Femur (tissue), 1 donor: ENCODE measurements at regions not wholly inside any gene's neighbourhood (a gene's known extent, or its start where the extent isn't known, plus 50 kb on each side); places are given as distances from the start of the nearest gene placed in this dataset.

Experiments
- DNase-seq: peaks from one replicate; pipeline ENCODE4 v3.0.0-alpha.2; 2017

- DNase-seq: no peak
Measured at GRCh38 chr3:13714251-13714916, 165.5 kb downstream of the FBLN2 start.

DNA sequence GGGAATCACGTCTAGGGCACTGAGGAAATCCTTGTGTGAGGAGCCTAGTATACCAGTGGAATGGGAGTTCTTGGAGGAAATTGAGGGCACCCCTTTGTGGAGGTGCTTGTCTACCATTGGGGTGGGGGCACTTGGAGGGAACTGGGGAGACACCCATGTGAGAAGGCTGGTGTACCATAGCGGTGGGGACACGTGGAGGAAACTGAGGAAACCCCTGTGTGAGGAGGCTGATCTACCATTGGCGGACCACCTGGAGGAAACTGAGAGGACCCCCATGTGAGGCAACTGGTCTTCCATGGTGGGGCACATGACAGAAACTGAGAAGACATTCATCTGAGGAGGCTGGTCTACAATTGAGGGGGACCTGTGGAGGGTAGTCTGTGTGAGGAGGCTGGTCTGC lies 164.5 kb downstream of the FBLN2 start:
- DNase-seq: no peak

DNA sequence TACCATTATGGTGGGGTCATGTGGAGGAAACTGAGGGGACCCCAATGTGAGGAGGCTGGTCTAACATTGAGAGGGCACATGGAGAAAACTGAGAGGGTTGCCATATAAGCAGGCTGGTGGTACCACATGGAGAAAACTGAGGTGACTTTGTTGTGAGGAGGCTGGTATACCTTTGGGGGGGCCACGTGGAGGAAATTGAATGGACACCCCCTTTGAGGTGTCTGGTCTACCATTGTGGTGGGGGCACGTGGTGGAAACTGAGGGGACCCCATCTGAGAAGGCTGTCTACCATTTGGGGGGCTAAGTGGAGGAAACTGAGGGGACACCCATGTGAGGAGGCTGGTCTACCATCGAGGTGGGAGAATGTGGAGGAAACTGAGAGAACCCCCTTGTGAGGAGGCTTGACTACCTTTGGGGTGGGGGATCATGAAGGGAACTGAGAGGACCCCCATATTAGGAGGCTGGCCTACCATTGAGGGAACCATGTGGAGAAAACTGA lies 163.8 kb downstream of the FBLN2 start:
- no peak for DNase-seq

GRCh38 chr3:13711911-13712650 lies 163.2 kb downstream of the FBLN2 start:
- DNase-seq: no peak

DNA sequence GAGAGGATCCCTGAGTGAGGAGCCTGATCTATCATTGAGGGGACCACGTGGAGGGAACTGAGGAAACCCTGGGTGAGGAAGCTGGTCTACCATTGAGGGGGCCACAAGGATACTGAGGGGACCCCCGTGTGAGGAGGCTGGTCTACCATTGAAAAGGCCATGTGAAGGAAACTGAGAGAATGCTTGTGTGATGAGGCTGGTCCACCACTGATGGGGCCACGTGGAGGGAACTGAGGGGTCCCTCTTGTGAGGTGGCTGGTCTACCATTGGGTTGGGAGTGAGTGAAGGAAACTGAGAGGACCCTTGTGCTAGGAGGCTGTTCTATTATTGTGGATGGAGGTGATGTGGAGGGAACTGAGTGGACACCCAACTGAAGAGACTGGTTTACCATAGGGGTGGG lies 161.3 kb downstream of the FBLN2 start:
- DNase-seq: no peak

DNA sequence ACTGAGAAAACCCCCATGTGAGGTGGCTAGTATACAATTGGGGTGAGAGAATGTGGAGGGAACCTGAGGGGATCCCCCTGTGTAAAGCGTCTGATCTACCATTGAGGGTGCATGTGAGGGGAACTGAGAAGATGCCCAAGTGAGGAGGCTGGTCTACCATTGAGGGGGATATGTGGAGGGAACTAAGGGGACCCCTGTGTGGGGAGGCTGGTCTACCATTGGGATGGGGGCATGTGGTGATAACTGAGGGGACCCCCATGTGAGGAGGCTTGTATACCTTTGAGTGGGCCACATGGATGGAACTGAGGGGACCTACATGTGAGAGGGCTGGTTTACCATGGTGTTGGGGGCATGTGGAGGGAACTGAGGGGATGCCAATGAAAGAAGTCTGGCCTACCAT lies 160.8 kb downstream of the FBLN2 start:
- DNase-seq: no peak

- DNase-seq: no peak
Measured at GRCh38 chr3:13708871-13709595, 160.1 kb downstream of the FBLN2 start.

- no peak for DNase-seq
Measured at GRCh38 chr3:13708301-13708700, 159.4 kb downstream of the FBLN2 start.

- no peak for DNase-seq
Measured at GRCh38 chr3:13707456-13707855, 158.5 kb downstream of the FBLN2 start.

DNA sequence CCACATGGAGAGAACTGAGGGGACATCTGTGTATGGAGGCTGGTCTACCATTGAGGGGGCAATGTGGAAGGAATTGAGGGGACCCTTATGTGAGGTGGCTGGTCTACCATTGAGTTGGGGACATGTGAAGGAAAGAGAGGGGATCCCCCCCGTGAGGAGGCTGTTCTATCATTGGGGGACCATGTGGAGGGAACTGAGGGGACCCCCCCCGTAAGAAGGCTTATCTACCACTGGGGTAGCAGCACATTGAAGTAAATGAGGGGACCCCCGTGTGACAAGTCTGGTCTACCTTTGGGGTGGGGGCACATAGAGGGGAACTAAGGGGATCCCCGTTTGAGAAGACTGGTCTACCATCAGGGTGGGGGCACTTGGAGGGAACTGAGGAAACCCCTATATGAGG lies 158.0 kb downstream of the FBLN2 start:
- DNase-seq: no peak

DNA sequence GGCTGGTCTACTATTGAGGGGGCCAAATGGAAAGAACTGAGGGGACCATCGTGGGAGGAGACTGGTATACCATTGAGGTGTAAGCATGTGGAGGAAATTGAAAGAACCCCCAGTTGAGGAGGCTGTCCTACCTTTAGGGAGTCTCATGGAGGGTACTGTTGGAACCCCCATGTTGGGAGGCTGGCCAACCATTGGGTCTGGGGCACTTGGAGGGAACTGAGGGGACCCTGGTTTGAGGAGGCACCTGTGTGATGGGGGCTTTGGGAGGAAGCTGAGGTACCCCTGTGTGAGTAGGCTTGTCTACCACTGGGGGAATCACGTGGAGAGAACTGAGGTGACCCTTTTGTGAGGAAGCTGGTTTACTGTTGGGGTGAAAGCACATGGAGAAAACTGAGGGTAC lies 157.5 kb downstream of the FBLN2 start:
- no peak for DNase-seq

DNA sequence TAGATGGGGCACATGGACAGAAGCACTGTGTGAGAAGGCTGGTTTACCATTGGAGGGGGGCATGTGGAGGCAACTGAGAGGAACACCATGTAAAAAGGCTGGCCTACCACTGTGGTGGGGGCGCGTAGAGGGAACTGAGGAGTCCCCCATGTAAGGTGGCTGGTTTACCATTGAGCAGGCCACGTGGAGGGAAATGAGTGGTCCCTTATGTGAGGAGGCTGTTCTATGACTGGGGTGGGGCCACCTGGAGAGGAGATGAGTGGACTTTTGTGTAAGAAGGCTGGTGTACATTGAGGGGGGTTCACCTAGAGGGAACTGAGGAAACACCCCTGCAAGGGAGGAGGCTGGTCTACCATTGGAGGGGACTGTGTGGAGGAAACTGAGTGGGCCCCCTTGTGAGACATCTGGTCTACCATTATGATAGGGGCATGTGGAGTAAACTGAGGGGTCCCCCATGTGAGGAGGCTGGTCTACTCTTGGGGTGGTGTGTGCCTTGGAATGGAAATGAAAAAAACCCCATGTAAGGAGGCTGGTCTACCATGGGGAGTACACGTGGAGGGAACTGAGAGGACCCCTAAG lies 156.9 kb downstream of the FBLN2 start:
- DNase-seq: peak; percentile 4

GRCh38 chr3:13705051-13705450 lies 156.1 kb downstream of the FBLN2 start:
- no peak for DNase-seq

DNA sequence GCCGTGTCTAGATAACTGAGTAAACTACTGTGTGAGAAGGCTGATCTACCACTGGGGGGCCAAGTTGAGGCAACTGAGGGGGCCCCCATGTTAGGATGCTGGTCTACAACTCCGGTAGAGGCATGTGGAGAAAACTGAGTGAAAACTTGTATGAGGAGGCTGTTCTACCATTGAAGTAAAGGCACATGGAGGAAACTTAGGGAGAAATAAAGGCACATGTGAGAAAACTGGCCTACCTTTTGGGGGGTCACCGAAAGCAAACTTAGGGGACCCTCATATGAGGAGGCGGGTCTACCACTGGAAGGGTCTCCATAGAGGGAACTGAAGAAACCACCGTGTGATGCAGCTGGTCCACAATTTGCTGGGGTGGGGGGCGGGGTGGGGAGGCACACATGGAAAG lies 155.2 kb downstream of the FBLN2 start:
- DNase-seq: peak; percentile 4

- DNase-seq: no peak
Measured at GRCh38 chr3:13703071-13703470, 154.1 kb downstream of the FBLN2 start.

DNA sequence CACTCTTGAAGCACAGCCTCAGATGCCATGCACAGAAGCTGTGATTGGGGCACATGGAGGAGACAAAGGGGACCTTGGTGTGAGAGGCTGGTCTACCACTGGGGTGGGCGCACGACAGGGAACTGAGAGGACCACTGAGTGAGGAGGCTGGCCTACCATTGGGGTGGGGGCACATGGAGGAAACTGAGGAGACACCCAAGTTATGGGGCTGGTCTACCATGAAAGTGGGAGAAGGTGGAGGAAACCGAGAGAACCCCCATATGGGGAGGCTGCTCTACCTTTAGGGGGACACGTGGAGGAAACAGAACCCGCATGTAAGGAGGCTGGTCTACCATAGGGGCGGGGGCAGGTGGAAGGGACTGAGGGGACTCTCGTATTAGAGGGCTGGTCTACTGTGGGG lies 153.4 kb downstream of the FBLN2 start:
- DNase-seq: no peak

- no peak for DNase-seq
Measured at GRCh38 chr3:13700889-13701288, 152.0 kb downstream of the FBLN2 start.

DNA sequence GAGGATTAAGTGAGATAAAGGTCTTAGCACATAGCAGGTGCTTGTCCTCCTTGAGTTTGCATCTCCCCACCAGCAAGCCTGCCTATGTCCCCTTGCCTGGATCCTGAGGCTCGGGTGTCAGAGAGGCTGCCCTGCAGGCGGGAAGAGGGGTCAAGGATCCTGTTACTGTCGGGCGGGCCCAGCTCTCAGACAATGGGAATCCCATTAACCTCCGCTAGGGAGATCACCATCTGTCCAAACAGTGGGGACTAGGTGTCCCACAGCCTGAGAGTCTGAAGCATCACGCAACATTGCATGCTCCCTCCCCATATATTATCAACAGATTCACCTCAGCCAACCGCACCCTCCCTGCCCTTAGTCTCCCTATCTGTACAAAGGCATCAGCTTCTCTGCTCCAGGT lies 151.4 kb downstream of the FBLN2 start:
- no peak for DNase-seq

- no peak for DNase-seq
Measured at GRCh38 chr3:13696699-13697098, 147.8 kb downstream of the FBLN2 start.

- peak; percentile 27 for DNase-seq
Measured at GRCh38 chr3:13693441-13693840, 144.5 kb downstream of the FBLN2 start.

DNA sequence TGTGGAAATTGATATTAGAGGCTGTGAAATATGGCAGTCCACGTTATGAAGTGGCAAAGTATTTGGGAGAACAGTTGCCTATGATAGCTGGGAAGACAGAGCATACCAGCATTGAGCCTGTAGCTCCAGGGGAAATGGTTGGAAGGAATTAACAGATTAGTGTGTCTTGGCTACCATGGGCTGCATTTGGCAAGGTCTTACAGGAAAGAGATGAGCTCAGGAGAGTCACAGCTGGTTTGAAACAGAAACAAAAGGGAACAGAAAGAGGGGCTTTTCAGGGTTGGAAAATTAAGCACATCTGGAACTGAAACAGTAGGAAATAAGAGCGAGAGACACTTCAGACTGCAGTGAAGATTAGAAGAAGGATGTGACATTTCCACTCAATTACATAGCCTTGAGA lies 141.7 kb downstream of the FBLN2 start:
- DNase-seq: peak; percentile 46

DNA sequence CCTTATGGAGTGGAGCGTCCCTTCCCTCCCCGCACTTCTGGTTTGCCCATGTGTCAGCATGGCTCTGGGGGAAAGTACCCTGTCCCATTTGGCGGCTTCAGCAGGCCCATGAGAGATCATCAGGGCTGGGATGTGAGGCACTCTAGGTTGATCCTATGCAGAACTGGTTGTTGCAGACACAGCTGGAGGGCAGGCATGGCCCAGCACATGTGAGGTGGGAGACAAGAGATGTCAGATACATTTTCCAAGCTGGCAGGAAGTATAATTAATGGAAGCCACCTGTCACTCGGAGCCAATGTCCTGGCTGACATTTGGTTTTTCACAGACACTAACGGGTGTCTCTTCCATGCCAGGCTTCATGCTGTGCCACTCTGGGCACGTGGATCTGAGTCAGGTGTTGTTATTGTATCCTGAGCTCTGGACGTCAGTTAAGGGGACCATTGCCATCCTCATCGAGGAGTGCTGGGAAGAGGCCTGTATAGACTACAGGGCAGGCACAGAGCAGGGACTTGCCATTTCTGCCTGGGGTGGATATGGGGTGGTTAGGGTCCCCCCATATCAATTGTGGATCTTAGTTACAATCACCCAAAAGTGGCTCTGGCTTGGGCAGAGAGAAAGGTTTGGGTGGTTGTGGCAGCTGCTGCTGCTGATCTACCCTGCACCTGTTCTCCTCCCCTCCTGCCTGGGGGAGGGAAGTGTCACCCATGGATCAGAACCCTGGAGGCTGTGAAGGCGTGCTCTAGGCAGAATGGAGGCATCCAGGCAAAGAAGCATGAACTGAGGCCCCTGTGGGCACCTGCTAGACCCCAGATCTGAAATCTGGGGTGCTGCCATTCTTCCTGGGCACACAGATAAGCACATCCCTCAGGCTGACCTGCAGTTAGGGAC lies 140.7 kb downstream of the FBLN2 start:
- DNase-seq: no peak
